Mesenchymal stem cell (in vitro differentiated cells and primary cell): ENCODE measurements at regions not wholly inside any gene's neighbourhood (a gene's known extent, or its start where the extent isn't known, plus 50 kb on each side); places are given as distances from the start of the nearest gene placed in this dataset.
"Not testable (repeated sequence)": the region's sequence is repeated elsewhere in the genome, so short reads cannot be mapped to it uniquely, and the experiment has no call there.

Experiments used
- DNase-seq: peaks from one replicate; pipeline ENCODE4 v3.0.0-alpha.2; 2013
- H2AFZ ChIP-seq: one replicate; pipeline ENCODE4 v1.6.1; 2013; ENCODE audit warnings: low read depth, mild to moderate bottlenecking, control low read depth, inconsistent platforms, low read length, moderate library complexity
- H2AK5ac ChIP-seq: 2 replicates; pipeline ENCODE4 v1.6.1; 2013; ENCODE audit warnings: low read length, moderate library complexity, mild to moderate bottlenecking, inconsistent platforms; ENCODE audit not compliant: severe bottlenecking
- H2BK120ac ChIP-seq: one replicate; pipeline ENCODE4 v1.6.1; 2013; ENCODE audit warnings: low read depth, mild to moderate bottlenecking, inconsistent platforms, low read length, moderate library complexity
- H2BK12ac ChIP-seq, 2 experiments: one replicate each; pipeline ENCODE4 v1.6.1; 2013; ENCODE audit warnings: inconsistent platforms in 2 of 2, low read length in 2 of 2, mild to moderate bottlenecking in 2 of 2, moderate library complexity in 2 of 2, control low read depth in 1 of 2
- H2BK15ac ChIP-seq: one replicate; pipeline ENCODE4 v1.6.1; 2013; ENCODE audit warnings: mild to moderate bottlenecking, low read depth, inconsistent platforms; ENCODE audit not compliant: poor library complexity, severe bottlenecking
- H2BK5ac ChIP-seq: 2 replicates; pipeline ENCODE4 v1.6.1; 2013; ENCODE audit warnings: low read depth, mild to moderate bottlenecking, low read length, control low read depth, inconsistent platforms; ENCODE audit not compliant: poor library complexity, severe bottlenecking
- H3K14ac ChIP-seq, 2 experiments: one replicate each; pipeline ENCODE4 v1.6.1; 2013; ENCODE audit warnings: inconsistent platforms in 2 of 2, low read length in 2 of 2, control low read depth in 1 of 2, mild to moderate bottlenecking in 1 of 2, moderate library complexity in 1 of 2
- H3K18ac ChIP-seq, 2 experiments: one replicate each; pipeline ENCODE4 v1.6.1; 2013; ENCODE audit warnings: inconsistent platforms in 2 of 2, low read length in 2 of 2, control low read depth in 1 of 2, low read depth in 1 of 2, mild to moderate bottlenecking in 1 of 2
- H3K23ac ChIP-seq, 2 experiments: one replicate each; pipeline ENCODE4 v1.6.1; 2013; ENCODE audit warnings: inconsistent platforms in 2 of 2, low read length in 2 of 2, mild to moderate bottlenecking in 2 of 2, moderate library complexity in 2 of 2, control low read depth in 1 of 2
- H3K27ac ChIP-seq: 2 replicates; pipeline ENCODE4 v1.5.1; 2013; ENCODE audit warnings: mild to moderate bottlenecking, moderate library complexity, low read length, control low read depth, inconsistent platforms; ENCODE audit not compliant: poor library complexity, severe bottlenecking
- H3K27me3 ChIP-seq, 2 experiments: 2 replicates each; pipeline versions ENCODE4 v1.6.1 to v1.7.0; 2013; ENCODE audit warnings: low read length in 2 of 2, mild to moderate bottlenecking in 2 of 2, moderate library complexity in 2 of 2, control low read depth in 1 of 2, inconsistent platforms in 1 of 2; ENCODE audit not compliant: control insufficient read depth in 1 of 2, insufficient read depth in 1 of 2
- H3K36me3 ChIP-seq, 2 experiments: 2 replicates each; pipeline versions ENCODE4 v1.6.1 to v1.7.0; 2013; ENCODE audit warnings: low read length in 2 of 2, control low read depth in 1 of 2, inconsistent platforms in 1 of 2, low read depth in 1 of 2, mild to moderate bottlenecking in 1 of 2; ENCODE audit not compliant: insufficient read depth in 2 of 2, control insufficient read depth in 1 of 2
- H3K4ac ChIP-seq, 2 experiments: one replicate each; pipeline ENCODE4 v1.6.1; 2013; ENCODE audit warnings: inconsistent platforms in 2 of 2, low read length in 2 of 2, mild to moderate bottlenecking in 2 of 2, moderate library complexity in 2 of 2, control low read depth in 1 of 2, low read depth in 1 of 2
- H3K4me1 ChIP-seq: 2 replicates; pipeline ENCODE4 v1.6.1; 2013; ENCODE audit warnings: low read depth, low read length, control low read depth; ENCODE audit not compliant: control insufficient read depth, insufficient read depth
- H3K4me2 ChIP-seq: 2 replicates; pipeline ENCODE4 v1.6.1; 2013; ENCODE audit warnings: low read length, mild to moderate bottlenecking, inconsistent platforms; ENCODE audit not compliant: poor library complexity, severe bottlenecking
- H3K4me3 ChIP-seq, 2 experiments: 2 replicates each; pipeline versions ENCODE4 v1.5.1 to v1.7.0; 2013; ENCODE audit warnings: low read length in 2 of 2, mild to moderate bottlenecking in 2 of 2, control low read depth in 1 of 2, low read depth in 1 of 2; ENCODE audit not compliant: insufficient read depth in 1 of 2
- H3K79me1 ChIP-seq: replicated peaks from 2 replicates; pipeline ENCODE4 v1.6.1; 2013; ENCODE audit warnings: mild to moderate bottlenecking, control low read depth, low read length, inconsistent platforms; ENCODE audit not compliant: poor library complexity, severe bottlenecking
- H3K9ac ChIP-seq: 2 replicates; pipeline ENCODE4 v1.7.0; 2013; ENCODE audit warnings: mild to moderate bottlenecking, low read length, moderate library complexity
- H3K9me3 ChIP-seq: 2 replicates; pipeline ENCODE4 v1.7.0; 2013; ENCODE audit warnings: mild to moderate bottlenecking, low read length; ENCODE audit not compliant: control insufficient read depth
- H4K8ac ChIP-seq: one replicate; pipeline ENCODE4 v1.6.1; 2013; ENCODE audit warnings: inconsistent platforms, mild to moderate bottlenecking, low read length, moderate library complexity
- H4K91ac ChIP-seq: one replicate; pipeline ENCODE4 v1.6.1; 2013; ENCODE audit warnings: mild to moderate bottlenecking, low read length, inconsistent platforms
- WGBS: methylation state at CpG from one replicate; pipeline ENCODE4 v1.1.7; 2013; ENCODE audit warnings: mixed read lengths; 5-methylcytosine and 5-hydroxymethylcytosine counted together

DNA sequence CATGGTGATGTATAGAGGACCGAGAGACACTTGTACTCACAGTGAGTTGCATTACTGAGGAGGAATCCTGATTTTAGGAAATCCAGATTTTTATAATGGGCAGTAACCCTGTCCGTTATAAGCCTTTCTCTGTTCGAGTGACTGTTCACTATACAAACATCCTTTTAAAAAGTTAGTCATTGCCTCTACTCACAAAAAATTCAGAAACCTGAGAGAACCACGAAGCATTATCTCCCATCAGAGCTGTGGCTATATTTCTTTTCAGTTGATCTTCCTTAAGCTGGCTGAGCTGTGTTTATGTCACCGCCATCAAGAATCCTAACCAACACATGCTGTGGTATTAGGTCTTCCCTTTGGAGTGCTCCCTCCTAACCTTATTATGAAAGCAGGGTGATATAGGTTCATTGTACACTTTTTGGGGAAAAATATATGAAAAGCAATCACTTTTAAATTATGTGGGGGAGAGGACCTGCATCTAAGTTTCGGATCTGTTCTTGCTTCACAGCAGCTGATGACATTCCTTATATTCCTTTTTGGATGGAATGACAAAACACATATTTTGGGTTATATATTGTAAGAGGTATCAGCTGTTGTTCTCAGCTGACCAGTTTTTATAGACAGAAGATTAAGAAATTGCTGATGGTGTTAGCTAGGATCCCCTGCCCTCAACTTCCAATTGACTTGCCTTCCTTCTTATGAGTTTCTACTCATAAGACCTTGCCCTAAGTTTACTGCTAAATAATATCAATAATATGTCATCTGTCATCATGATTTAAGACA is 465.9 kb upstream of the RASGRP1 start:
- Histone ChIP-seq H3K23ac (no peak overlapping the region), H2AK5ac (no peak overlapping the region), H3K79me1 (no peaks in the 10 kb centered on the region), H3K4me2 (no peak overlapping the region), H2BK12ac (no peak overlapping the region), H2BK15ac (no peak overlapping the region), H4K8ac (no peak overlapping the region), H3K9ac (no peak overlapping the region), H3K4me1 (peaks cover 3% of the 10 kb centered on the region), H3K27ac (no peak overlapping the region), H2AFZ (no peak overlapping the region), H2BK5ac (no peak overlapping the region), H3K9me3 (no peaks in the 10 kb centered on the region), H3K14ac (peak overlapping the region in 1 of 2 experiments; percentile 22), H4K91ac (no peak overlapping the region), H3K18ac (no peak overlapping the region), H3K27me3 (no peaks in the 10 kb centered on the region), H3K36me3 (no peaks in the 10 kb centered on the region), H3K4ac (no peak overlapping the region), H2BK120ac (no peak overlapping the region), H3K4me3 (no peak overlapping the region)
- WGBS = 87% methylated on average over 6 of the region's 6 CpGs
- DNase-seq = no peak

DNA sequence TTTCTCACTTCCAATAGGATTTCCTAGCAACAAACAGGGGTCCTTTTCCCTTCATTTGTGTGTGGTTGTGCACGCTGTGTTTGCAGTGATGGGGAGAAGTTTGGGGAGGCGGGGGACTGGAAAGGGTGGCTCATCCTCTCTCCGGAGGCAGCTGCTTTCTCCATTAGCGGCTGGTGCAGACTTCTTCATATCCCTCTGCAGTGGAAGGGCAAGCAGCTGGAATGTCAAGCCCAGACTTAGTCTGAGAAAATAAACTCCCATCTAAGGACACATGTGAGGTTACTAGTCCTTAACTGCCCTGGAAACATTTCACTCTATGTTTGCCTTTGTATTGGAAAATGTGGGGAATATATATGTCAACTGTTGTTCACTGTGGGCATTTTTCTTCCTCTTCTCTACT is 467.0 kb upstream of the RASGRP1 start:
- no peak overlapping the region for H4K91ac ChIP-seq
- no peak overlapping the region for H2BK12ac ChIP-seq
- no peak overlapping the region for H3K4ac ChIP-seq
- no peak overlapping the region for H2BK5ac ChIP-seq
- H2AK5ac ChIP-seq = no peak overlapping the region
- no peaks in the 10 kb centered on the region for H3K79me1 ChIP-seq
- H2BK120ac ChIP-seq = no peak overlapping the region
- no peak overlapping the region for H3K23ac ChIP-seq
- no peak overlapping the region for H3K14ac ChIP-seq
- no peak overlapping the region for H3K18ac ChIP-seq
- H2AFZ ChIP-seq = no peak overlapping the region
- no peak overlapping the region for H4K8ac ChIP-seq
- H3K9me3 ChIP-seq = no peaks in the 10 kb centered on the region
- no peaks in the 10 kb centered on the region for H3K36me3 ChIP-seq
- no peak overlapping the region for H3K27ac ChIP-seq
- H3K4me3 ChIP-seq = no peak overlapping the region
- H3K27me3 ChIP-seq = no peaks in the 10 kb centered on the region
- H3K4me1 ChIP-seq = peaks cover 3% of the 10 kb centered on the region
- 93% methylated on average over 4 of the region's 4 CpGs for WGBS
- H2BK15ac ChIP-seq = no peak overlapping the region
- no peak for DNase-seq
- no peak overlapping the region for H3K9ac ChIP-seq
- no peak overlapping the region for H3K4me2 ChIP-seq

DNA sequence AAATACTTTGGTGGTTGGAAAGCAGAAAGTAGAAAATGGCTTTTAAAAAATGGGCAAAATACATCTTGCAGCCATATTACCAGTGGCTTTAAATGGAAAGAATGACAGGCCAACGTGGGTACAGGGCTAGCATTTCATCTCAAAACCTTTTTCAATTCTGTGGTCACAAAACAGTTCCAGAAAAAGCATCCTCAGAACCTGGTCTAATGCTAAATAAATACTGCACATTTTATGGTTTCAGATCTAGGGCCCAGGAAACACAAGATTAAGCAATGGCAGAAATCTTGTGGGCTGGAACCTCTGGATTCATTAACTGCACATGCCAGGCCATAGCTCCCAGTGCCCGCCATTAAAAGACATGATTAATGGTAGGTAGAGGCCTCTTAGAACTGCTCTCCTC is 470.2 kb upstream of the RASGRP1 start:
- Histone ChIP-seq H4K8ac (no peak overlapping the region), H2BK5ac (no peak overlapping the region), H3K4me1 (no peaks in the 10 kb centered on the region), H3K18ac (no peak overlapping the region), H2BK120ac (no peak overlapping the region), H3K14ac (no peak overlapping the region), H3K27ac (no peak overlapping the region), H2BK15ac (no peak overlapping the region), H3K4me2 (no peak overlapping the region), H2AFZ (no peak overlapping the region), H3K4ac (no peak overlapping the region), H2AK5ac (no peak overlapping the region), H3K36me3 (no peaks in the 10 kb centered on the region), H3K9me3 (no peaks in the 10 kb centered on the region), H3K4me3 (no peak overlapping the region), H3K79me1 (no peaks in the 10 kb centered on the region), H4K91ac (no peak overlapping the region), H3K9ac (no peak overlapping the region), H3K27me3 (no peaks in the 10 kb centered on the region), H2BK12ac (no peak overlapping the region), H3K23ac (no peak overlapping the region)
- DNase-seq = no peak
- WGBS = 84% methylated on average over 2 of the region's 2 CpGs

- H3K18ac ChIP-seq, H3K4me1 ChIP-seq, H2BK120ac ChIP-seq, H2BK15ac ChIP-seq, H3K27me3 ChIP-seq, H3K4ac ChIP-seq, H3K14ac ChIP-seq, H4K91ac ChIP-seq, H3K36me3 ChIP-seq, H2AFZ ChIP-seq, H3K4me2 ChIP-seq, H2BK12ac ChIP-seq, H3K9ac ChIP-seq, H3K23ac ChIP-seq, H3K79me1 ChIP-seq, H2BK5ac ChIP-seq, H2AK5ac ChIP-seq, H3K9me3 ChIP-seq, H4K8ac ChIP-seq, H3K27ac ChIP-seq, H3K4me3 ChIP-seq, DNase-seq: not testable (repeated sequence)
- 97% methylated on average over 2 of the region's 2 CpGs for WGBS
Observed at GRCh38 chr15:39037611-39038010, 473.0 kb upstream of the RASGRP1 start.
